Kidney epithelial cell (primary cell): ENCODE measurements at regions not wholly inside any gene's neighbourhood (a gene's known extent, or its start where the extent isn't known, plus 50 kb on each side); places are given as distances from the start of the nearest gene placed in this dataset.
A peak's percentile ranks its signal among the peaks of the same experiment; 100 is the strongest.

Experiments
- DNase-seq: peaks from one replicate; pipeline ENCODE4 v3.0.0-alpha.2; 2010; ENCODE audit warnings: low read depth
- H3K27me3 ChIP-seq: 2 replicates; pipeline ENCODE4 v1.6.0; 2011; ENCODE audit warnings: low read length; ENCODE audit not compliant: control insufficient read depth, insufficient read depth
- H3K36me3 ChIP-seq: 2 replicates; pipeline ENCODE4 v1.5.1; 2011; ENCODE audit warnings: low read length; ENCODE audit not compliant: control insufficient read depth, insufficient read depth
- H3K4me3 ChIP-seq: 2 replicates; pipeline ENCODE4 v1.5.1; 2011; ENCODE audit warnings: low read depth, mild to moderate bottlenecking, control low read depth, low read length
- CTCF ChIP-seq: IDR thresholded peaks from 2 replicates; pipeline ENCODE4 v1.5.1; 2011; ENCODE audit warnings: mild to moderate bottlenecking, moderate library complexity, low read length, control low read depth, inconsistent platforms; ENCODE audit not compliant: insufficient read depth, poor library complexity, severe bottlenecking

- TF ChIP-seq CTCF = no peak
- Histone ChIP-seq H3K27me3 (no peaks in the 10 kb centered on the region), H3K36me3 (no peaks in the 10 kb centered on the region), H3K4me3 (no peak overlapping the region)
- DNase-seq = no peak
These were observed 60.3 kb upstream of the GRHL3 start for GRCh38 chr1:24258735-24259424.

- H3K4me3 ChIP-seq = no peak overlapping the region
- TF ChIP-seq CTCF = no peak
- no peaks in the 10 kb centered on the region for H3K27me3 ChIP-seq
- no peak for DNase-seq
- no peaks in the 10 kb centered on the region for H3K36me3 ChIP-seq
These were observed 61.8 kb upstream of the GRHL3 start for GRCh38 chr1:24257373-24257772.

GRCh38 chr1:24256687-24257086 lies 62.5 kb upstream of the GRHL3 start:
- no peak for DNase-seq

GRCh38 chr1:24255226-24255625 lies 63.9 kb upstream of the GRHL3 start:
- Histone ChIP-seq H3K36me3 (no peaks in the 10 kb centered on the region), H3K27me3 (no peaks in the 10 kb centered on the region), H3K4me3 (no peak overlapping the region)
- no peak for TF ChIP-seq CTCF
- DNase-seq = no peak

More at GRCh38 chr1:24256687-24257086, 62.5 kb upstream of the GRHL3 start:
- Histone ChIP-seq H3K4me3 (no peak overlapping the region), H3K27me3 (no peaks in the 10 kb centered on the region), H3K36me3 (no peaks in the 10 kb centered on the region)
- no peak for TF ChIP-seq CTCF

- H3K36me3 ChIP-seq = no peaks in the 10 kb centered on the region
- DNase-seq = no peak
- no peaks in the 10 kb centered on the region for H3K27me3 ChIP-seq
- H3K4me3 ChIP-seq = no peak overlapping the region
- TF ChIP-seq CTCF = no peak
These were observed 64.4 kb upstream of the GRHL3 start for GRCh38 chr1:24254783-24255182.

- Histone ChIP-seq H3K4me3 (no peak overlapping the region), H3K27me3 (no peaks in the 10 kb centered on the region), H3K36me3 (no peaks in the 10 kb centered on the region)
- peak; percentile 1 for TF ChIP-seq CTCF
- DNase-seq = no peak
These were observed 65.6 kb upstream of the GRHL3 start for GRCh38 chr1:24253571-24253970.
